ENCODE measurements at regions not wholly inside any gene's neighbourhood (a gene's known extent, or its start where the extent isn't known, plus 50 kb on each side); places are given as distances from the start of the nearest gene placed in this dataset.

DNA sequence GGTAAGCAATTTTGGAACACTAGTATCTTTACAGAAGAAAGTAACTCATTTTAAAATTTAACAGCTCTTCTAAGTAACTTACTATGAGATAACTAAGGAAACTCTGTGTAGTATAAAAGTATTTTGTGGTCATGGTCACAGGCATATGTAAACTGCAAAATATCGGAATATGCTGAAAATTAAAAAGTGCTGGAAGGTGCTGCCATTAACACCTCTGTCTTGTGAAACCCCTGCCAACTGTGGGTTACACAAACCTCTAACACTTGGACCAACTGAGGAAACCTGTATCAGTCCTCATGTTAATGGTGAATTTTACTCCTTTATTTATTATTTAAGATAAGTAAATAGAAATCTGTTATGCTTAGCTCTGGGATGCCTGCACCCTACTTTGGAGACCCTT lies 206.7 kb downstream of the LACC1 start:
- TF ChIP-seq CTCF (IDR thresholded peaks at IDR 0.05): no peak

- no peak for TF ChIP-seq CTCF (IDR thresholded peaks at IDR 0.05)
Observed at GRCh38 chr13:44088411-44088810, 208.7 kb downstream of the LACC1 start.

GRCh38 chr13:44088991-44089413 lies 209.3 kb downstream of the LACC1 start:
- TF ChIP-seq CTCF (IDR thresholded peaks at IDR 0.05): no peak

GRCh38 chr13:44089452-44089851 lies 209.7 kb downstream of the LACC1 start:
- no peak for TF ChIP-seq CTCF (IDR thresholded peaks at IDR 0.05)

- TF ChIP-seq CTCF (IDR thresholded peaks at IDR 0.05): no peak
Observed at GRCh38 chr13:44092078-44092970, 212.6 kb downstream of the LACC1 start.

- no peak for TF ChIP-seq CTCF (IDR thresholded peaks at IDR 0.05)
Observed at GRCh38 chr13:44093607-44094564, 214.2 kb downstream of the LACC1 start.

DNA sequence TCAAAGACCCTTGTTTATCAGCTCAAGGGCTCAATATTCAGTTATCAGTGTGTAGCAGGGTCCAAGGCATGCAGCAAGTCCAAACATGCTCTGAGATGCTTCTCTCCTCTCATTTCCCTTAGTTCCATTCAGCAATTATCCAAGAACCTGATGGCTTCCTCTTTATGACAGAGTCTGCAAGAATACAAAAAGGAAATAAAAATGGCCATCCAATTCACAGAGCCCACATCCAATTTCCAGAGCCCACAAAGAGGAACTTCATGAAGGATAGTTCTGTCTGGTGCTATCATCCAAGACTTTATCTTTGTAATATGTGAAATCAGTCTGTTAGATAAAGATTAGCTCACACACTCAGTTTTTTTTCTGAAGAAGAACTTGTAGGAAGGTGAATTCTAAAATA lies 217.2 kb downstream of the LACC1 start:
- no peak for TF ChIP-seq CTCF (IDR thresholded peaks at IDR 0.05)

Data from LNCAP (cell line).